HEK293T (cell line): ENCODE measurements at regions not wholly inside any gene's neighbourhood (a gene's known extent, or its start where the extent isn't known, plus 50 kb on each side); places are given as distances from the start of the nearest gene placed in this dataset.
"Not testable (repeated sequence)": the region's sequence is repeated elsewhere in the genome, so short reads cannot be mapped to it uniquely, and the experiment has no call there.

ENCODE experiments used
- CTCF ChIA-PET: fragments of 350-600 bp; formaldehyde crosslinking; extraction: SDS; loops from one replicate; lab custom pipeline; 2021; ENCODE audit warnings: antibody characterized with exemption, inconsistent platforms; lab: Yijun Ruan, JAX
- POLR2A ChIA-PET: fragments of 350-600 bp; formaldehyde crosslinking; extraction: SDS; loops from one replicate; lab custom pipeline; 2020; ENCODE audit warnings: antibody characterized with exemption, inconsistent platforms; lab: Yijun Ruan, JAX
- DNase-seq: peaks from one replicate; pipeline ENCODE4 v3.0.0; 2012; ENCODE audit warnings: mixed read lengths; ENCODE audit errors: extremely low spot score
- ARNT ChIP-seq: fragments of 450-650 bp; IDR thresholded peaks from 2 replicates; pipeline ENCODE4 v1.6.1; 2017; ENCODE audit warnings: mild to moderate bottlenecking
- BHLHE40 ChIP-seq: fragments of 450-650 bp; IDR thresholded peaks from 2 replicates; pipeline ENCODE4 v1.6.1; 2016; ENCODE audit warnings: mild to moderate bottlenecking, moderate library complexity, borderline replicate concordance
- CTBP1 ChIP-seq: fragments of 450-650 bp; IDR thresholded peaks from 2 replicates; pipeline ENCODE4 v1.6.1; 2016; ENCODE audit warnings: borderline replicate concordance
- ELF4 ChIP-seq: fragments of 450-650 bp; IDR thresholded peaks from 2 replicates; pipeline ENCODE4 v1.6.1; 2017; ENCODE audit warnings: antibody characterized with exemption
- FOXA1 ChIP-seq: fragments of 450-650 bp; IDR thresholded peaks from 2 replicates; pipeline ENCODE4 v1.6.1; 2016; ENCODE audit warnings: mild to moderate bottlenecking
- FOXK2 ChIP-seq: fragments of 450-650 bp; IDR thresholded peaks from 2 replicates; pipeline ENCODE4 v1.6.1; 2016; ENCODE audit warnings: mild to moderate bottlenecking
- FOXM1 ChIP-seq: fragments of 450-650 bp; IDR thresholded peaks from 2 replicates; pipeline ENCODE4 v1.6.1; 2017; ENCODE audit warnings: mild to moderate bottlenecking, borderline replicate concordance
- HDGF ChIP-seq: fragments of 450-650 bp; IDR thresholded peaks from 2 replicates; pipeline ENCODE4 v1.6.1; 2017; ENCODE audit warnings: antibody characterized with exemption, borderline replicate concordance
- L3MBTL2 ChIP-seq: fragments of 450-650 bp; conservative IDR thresholded peaks from 2 replicates; pipeline ENCODE4 v1.6.1; 2016; ENCODE audit warnings: mild to moderate bottlenecking
- LEF1 ChIP-seq: fragments of 450-650 bp; IDR thresholded peaks from 2 replicates; pipeline ENCODE4 v1.6.1; 2017; ENCODE audit warnings: mild to moderate bottlenecking, borderline replicate concordance
- NFRKB ChIP-seq: fragments of 450-650 bp; IDR thresholded peaks from 2 replicates; pipeline ENCODE4 v1.6.1; 2016; ENCODE audit warnings: mild to moderate bottlenecking, moderate library complexity
- PKNOX1 ChIP-seq: fragments of 450-650 bp; IDR thresholded peaks from 2 replicates; pipeline ENCODE4 v1.6.1; 2016
- SP1 ChIP-seq: fragments of 450-650 bp; IDR thresholded peaks from 2 replicates; pipeline ENCODE4 v1.6.1; 2017
- SUZ12 ChIP-seq: fragments of 450-650 bp; IDR thresholded peaks from 2 replicates; pipeline ENCODE4 v1.6.1; 2016; ENCODE audit warnings: mild to moderate bottlenecking
- TARDBP ChIP-seq: fragments of 450-650 bp; IDR thresholded peaks from 2 replicates; pipeline ENCODE4 v1.6.1; 2016
- ZNF384 ChIP-seq: fragments of 450-650 bp; IDR thresholded peaks from 2 replicates; pipeline ENCODE4 v1.6.1; 2016

- ChIA-PET CTCF (no interaction called here), POLR2A (no interaction called here)
- TF ChIP-seq SUZ12 = no peak
- no peak for TF ChIP-seq FOXK2
- no peak for TF ChIP-seq PKNOX1
- TF ChIP-seq ZNF384 = no peak
- no peak for TF ChIP-seq ELF4
- TF ChIP-seq NFRKB = no peak
- TF ChIP-seq CTBP1 = no peak
- TF ChIP-seq ARNT = no peak
- no peak for TF ChIP-seq FOXM1
- TF ChIP-seq FOXA1 = no peak
- no peak for TF ChIP-seq LEF1
- TF ChIP-seq SP1 = no peak
- no peak for TF ChIP-seq TARDBP
- no peak for TF ChIP-seq L3MBTL2
- no peak for TF ChIP-seq HDGF
- DNase-seq = no peak
These were observed 585.1 kb upstream of the GRM3 start for GRCh38 chr7:86058649-86059048.

DNA sequence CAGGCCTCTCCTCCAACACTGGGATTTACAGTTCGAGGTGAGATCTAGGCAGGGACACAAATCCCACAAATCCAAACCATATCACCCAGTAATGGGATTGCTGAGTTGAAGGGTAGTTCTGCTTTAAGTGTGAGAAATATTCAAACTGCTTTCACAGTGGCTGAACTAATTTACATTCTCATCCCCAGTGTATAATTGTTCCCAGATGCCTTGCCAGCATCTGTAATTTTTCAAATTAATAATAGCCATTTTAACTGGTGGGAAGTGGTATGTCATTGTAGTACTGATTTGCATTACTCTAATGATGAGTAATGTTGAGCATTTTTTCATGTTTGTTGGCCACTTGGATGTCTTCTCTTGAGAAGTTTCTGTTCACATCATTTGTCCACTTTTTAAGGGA is 592.8 kb upstream of the GRM3 start:
- POLR2A ChIA-PET = no interaction called here
- DNase-seq = no peak
- TF ChIP-seq ZNF384 (no peak), L3MBTL2 (no peak), FOXM1 (no peak), CTBP1 (no peak)
- CTCF ChIA-PET = no interaction called here

DNA sequence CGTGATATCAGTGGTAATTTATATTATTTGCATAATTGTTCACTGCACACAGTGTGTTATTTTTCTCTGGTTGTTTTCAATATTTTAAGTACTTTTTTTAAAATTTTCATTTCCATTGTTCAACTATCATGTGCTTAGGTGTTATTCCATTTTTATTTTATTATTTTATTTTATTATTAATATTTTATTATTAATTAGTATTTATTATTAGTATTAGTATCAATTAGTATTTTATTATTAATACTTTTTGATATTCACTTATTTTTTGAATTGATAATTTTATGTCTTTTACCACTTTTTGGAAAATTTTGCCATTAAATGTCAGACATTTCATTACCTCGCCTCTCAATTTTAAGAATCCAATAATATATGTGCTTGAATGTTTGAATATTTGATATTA is 593.8 kb upstream of the GRM3 start:
- CTCF ChIA-PET = no interaction called here
- no peak for DNase-seq
- POLR2A ChIA-PET = no interaction called here
- TF ChIP-seq LEF1 (no peak), SP1 (no peak), PKNOX1 (no peak), ELF4 (no peak), TARDBP (no peak), ARNT (no peak), FOXK2 (no peak), HDGF (no peak), BHLHE40 (no peak), FOXM1 (no peak), ZNF384 (no peak), CTBP1 (no peak), NFRKB (no peak), FOXA1 (no peak), L3MBTL2 (no peak), SUZ12 (no peak)

DNA sequence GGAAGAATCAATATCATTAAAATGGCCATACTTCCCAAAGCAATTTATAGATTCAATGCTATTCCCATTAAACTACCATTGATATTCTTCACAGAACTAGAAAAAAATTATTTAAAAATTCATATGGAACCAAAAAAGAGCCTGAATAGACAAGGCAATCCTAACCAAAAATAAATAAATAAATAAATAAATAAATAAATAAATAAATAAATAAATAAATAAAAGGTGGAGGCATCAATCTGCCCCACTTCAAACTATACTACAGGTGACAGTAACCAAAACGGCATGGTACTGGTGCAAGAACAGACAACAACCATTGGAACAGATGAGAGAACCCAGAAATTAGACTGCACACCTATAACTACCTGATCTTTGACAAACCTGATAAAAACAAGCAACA is 598.5 kb upstream of the GRM3 start:
- POLR2A ChIA-PET, DNase-seq, CTCF ChIA-PET: not testable (repeated sequence)

GRCh38 chr7:86025807-86026206 is 617.9 kb upstream of the GRM3 start:
- TF ChIP-seq LEF1 (no peak), BHLHE40 (no peak), CTBP1 (no peak), FOXK2 (no peak), L3MBTL2 (no peak), ZNF384 (no peak), HDGF (no peak)
- CTCF ChIA-PET = no interaction called here
- no peak for DNase-seq
- POLR2A ChIA-PET = no interaction called here

DNA sequence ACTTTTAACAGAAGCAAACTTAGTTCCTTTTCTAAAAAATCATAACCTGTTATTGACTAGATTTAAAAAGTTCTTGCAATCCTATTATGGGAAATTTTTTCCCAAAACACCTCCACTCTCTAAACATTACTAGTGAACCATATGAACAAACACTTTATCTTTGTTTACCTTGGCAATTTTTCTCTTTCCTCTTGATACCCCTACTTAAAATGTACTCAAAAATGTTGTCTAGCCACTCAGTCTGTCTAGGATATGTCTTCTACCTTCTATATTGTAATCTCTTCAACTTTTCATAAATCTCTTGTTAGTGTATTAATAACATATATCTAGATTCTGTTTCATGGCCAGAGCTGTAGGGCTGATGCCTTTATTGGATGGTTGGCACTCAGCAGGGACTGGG is 630.0 kb upstream of the GRM3 start:
- no peak for DNase-seq
- CTCF ChIA-PET = no interaction called here

More for the DNA sequence above, 630.0 kb upstream of the GRM3 start:
- POLR2A ChIA-PET = no interaction called here
- TF ChIP-seq NFRKB (no peak), CTBP1 (no peak), L3MBTL2 (no peak), SP1 (no peak), ELF4 (no peak), SUZ12 (no peak), BHLHE40 (no peak), LEF1 (no peak), HDGF (no peak), PKNOX1 (no peak), ZNF384 (no peak), FOXK2 (no peak), TARDBP (no peak)
